Right lung (tissue), 2 donors: ENCODE measurements at regions not wholly inside any gene's neighbourhood (a gene's known extent, or its start where the extent isn't known, plus 50 kb on each side); places are given as distances from the start of the nearest gene placed in this dataset.

Experiments used
- DNase-seq, 2 donors: peaks; one replicate each; pipeline ENCODE4 v3.0.0-alpha.2; 2013

- no peak for DNase-seq
Measured at GRCh38 chr9:118401546-118401945, 697.3 kb downstream of the TLR4 start.

DNA sequence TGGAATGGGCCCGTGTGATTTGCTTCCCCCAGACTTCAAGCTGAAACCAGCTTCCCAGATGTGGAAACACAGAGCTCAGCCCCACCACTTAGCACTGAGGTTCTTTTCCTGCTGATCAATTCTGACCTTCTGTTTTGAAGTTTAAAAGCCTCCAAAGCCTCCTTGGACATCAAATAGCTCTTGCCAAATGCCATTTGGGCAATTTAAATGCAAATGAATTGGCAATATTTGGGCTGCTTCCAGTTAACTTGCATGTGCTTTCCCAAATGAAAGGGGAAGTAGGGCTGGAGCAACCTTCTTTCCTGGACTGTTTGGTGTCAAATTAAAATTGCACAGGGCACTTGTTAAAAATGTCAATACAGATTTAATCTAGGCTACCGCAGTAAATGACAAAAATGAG is 710.5 kb downstream of the TLR4 start:
- no peak for DNase-seq

DNA sequence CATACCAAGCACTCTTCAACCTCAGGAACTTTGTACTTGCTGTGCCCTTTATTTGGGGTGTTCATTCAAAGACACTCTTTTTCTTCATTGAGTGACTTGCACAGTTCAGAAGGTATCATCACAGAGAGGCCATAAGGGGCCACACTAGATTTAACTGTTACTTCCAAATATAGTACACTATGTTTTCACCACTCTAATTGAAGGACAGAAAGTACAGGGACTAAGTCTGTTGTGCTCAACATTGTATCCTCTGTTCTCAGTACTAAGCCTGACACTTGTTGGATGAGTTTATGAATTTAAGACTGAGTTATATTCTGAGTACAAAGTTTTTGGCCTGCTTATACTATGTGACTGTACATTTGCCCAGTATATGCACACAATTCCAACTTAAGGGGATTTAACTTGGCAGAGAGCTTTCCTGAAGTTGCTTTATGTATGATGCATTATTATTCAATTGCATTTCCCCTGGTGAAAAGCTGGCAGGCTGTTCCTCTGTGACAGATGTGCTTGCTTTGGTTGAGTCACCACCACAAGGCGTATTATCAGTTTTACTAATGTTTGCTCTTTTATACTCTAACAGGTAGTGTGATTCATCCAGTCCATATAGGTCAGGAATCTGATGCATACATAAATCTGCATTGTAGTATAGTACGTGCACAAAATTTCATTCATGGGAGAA is 714.8 kb downstream of the TLR4 start:
- peak; percentile 2 to 31 for DNase-seq

- DNase-seq = peak in 1 of 2 donors; percentile 8
Measured at GRCh38 chr9:118419676-118420075, 715.5 kb downstream of the TLR4 start.

- no peak for DNase-seq
Measured at GRCh38 chr9:118422508-118422907, 718.3 kb downstream of the TLR4 start.

DNA sequence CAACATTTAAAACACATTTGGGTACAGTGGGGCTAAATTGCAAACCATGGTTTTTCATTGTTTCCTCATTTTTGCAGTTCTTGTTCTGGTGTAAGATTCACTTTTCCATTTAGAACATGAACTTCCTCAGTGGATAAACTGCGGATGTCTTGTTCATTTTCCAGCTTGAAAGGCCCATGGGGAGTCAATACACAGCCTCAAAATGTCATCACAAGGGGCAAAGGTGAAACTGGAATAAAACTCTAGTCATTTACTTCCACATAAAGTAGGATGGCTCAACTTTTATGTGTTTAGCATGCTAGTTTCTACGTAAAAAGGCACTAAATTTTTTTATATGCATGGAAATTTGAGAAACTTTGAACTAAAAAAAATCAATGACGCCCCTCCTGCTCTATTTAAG is 718.8 kb downstream of the TLR4 start:
- DNase-seq = no peak

DNA sequence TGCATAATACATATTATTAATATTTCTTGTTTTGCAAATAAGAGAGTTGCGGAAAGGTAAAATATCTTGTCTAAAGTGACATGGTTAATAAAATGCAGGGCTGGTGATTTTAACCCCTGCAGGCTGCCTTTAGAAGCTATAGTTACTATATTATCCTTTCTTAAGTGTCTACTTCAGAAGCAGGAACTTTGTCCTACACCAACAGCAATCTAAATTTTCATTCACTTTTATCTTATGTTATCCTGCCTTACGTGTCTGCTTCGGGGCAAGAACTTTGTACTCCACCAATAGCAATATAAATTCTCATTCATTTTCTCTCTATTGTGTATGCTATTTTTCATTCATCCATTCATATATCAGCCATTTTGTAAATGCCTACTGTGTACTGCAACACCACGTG is 719.5 kb downstream of the TLR4 start:
- DNase-seq = no peak

- DNase-seq = no peak
Measured at GRCh38 chr9:118426772-118427171, 722.6 kb downstream of the TLR4 start.

DNA sequence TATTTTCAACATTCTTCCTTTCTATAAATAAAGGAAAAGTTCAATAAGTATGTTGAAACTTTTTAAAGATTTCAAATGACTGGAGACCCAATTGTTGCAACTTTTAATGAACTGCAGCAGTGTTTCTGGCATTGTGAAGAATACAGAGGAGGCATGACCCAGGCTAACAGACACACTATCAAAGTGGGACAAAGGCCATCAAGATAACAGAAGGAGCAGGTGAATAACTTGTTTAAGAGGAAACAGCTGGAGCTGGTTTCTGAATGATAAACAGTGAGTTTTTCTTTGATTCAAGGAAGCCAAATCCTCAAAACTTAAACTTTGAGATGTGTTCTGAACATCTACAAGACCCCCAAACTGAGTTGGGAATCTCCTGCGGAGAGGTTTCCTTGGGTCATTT is 734.6 kb downstream of the TLR4 start:
- DNase-seq = no peak

GRCh38 chr9:118439441-118439840 is 735.2 kb downstream of the TLR4 start:
- no peak for DNase-seq

DNA sequence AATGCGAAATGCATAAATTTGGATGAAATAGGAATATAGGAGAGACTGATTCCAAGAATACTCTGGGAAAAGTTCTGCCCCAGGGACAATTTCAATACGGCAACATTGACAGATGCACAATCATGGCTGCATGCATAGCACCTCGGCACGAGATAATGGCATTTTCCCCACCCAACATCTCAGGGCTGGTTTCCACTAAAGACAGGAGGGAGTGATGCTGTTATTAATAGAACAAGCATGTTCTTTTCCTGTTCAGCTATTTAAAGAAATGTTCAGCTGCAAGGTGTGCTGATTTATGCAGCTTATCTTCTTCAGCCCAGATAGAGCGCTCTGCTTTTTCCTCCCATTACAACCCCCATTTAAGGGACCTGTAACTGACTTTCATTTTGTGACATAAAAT is 740.2 kb downstream of the TLR4 start:
- DNase-seq = no peak

GRCh38 chr9:118446943-118447639 is 742.9 kb downstream of the TLR4 start:
- no peak for DNase-seq

DNA sequence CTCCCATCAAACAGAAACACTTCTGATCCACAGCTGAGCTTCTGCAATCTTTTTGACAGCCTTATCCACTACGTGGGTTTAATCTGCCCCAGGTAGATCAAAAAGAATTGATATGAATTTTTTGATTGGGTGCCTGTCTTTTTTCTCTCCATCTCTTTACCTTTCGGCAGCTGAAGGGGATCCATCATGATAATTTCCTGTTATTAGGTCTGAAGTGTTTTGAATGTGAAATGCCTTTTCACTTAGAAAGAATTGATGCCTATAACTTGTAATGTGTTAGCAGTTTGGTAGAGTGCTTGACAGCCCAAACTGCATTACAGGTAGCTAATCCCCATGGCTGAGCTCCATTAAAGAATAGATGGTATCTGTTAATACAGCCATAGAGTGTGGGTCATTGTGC is 745.4 kb downstream of the TLR4 start:
- no peak for DNase-seq

- DNase-seq = no peak
Measured at GRCh38 chr9:118455259-118455658, 751.1 kb downstream of the TLR4 start.

- DNase-seq = peak in 1 of 2 donors; percentile 3
Measured at GRCh38 chr9:118455788-118456187, 751.6 kb downstream of the TLR4 start.

DNA sequence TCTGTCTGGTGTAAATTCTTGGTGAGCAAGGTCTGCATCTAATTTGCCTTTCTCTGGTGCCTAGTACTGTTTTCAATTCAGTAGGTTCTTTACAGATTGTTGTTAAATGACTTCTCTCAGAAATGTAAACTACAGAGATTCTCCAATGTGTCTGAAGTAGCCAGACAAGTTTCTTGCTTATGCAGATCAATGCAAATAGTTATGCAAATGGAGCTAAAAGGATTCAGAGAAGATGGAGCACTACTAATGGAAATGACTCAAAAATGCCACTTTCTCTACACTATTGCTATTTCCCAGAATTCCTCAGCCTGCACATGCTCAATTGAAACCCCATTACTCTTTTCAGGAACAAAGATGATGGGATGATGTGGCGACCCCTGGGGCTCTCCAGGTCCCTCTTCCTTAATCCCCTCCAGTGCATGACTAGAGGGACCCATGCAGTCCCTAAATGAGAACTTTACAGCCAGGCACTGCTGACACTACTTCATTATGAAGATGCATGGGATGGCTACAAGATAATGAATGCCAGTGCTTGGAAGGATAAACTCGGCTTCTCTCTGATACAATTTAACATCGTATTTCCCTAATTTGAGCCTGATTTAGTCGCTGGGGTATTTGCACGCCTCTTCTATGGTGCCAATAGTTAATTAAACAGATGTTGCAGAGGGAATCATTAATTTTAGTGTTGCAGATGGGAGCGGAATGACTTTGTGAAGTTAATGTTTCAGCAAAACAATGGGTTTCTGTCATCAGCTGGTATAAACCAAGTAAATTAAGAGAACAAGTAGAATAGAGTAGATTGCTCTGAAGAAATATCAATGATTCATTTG is 753.2 kb downstream of the TLR4 start:
- no peak for DNase-seq

DNA sequence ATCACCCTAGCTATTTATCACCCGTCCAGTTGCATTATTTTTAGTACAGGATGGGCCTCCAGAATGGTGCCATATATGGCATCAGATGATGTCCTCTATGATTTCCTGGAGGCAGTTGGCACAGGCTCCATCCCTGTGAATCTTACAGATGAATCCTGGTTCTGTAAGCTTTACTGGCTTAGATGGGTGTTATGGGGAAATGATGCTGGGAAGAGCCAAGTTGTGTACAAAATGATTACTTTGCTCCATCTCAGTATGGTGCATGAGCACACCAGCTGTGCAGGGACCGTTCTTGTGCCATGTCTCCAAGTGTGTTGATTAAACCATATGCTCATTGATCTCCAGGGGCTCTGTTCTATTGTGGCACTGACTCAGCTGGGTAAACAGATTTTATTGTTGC is 755.7 kb downstream of the TLR4 start:
- no peak for DNase-seq

DNA sequence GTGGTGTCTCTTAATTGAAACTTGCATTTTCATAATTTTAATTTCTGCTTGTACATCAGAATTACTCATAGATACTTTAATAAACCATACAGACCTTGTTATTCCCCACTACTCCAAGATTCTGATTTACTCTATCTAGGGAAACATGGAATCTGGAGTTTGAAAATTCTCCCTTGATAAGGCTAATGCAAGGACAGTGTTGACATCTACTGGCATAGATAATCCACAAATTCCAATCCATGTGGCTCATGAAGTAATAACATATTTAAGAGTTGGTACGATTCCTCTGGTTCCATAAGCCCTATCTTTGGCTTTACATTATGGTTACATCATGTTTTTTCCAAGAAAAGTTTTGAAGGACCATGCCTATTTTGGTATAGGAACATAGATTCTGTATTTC is 759.2 kb downstream of the TLR4 start:
- DNase-seq = no peak

- peak; percentile 3 to 14 for DNase-seq
Measured at GRCh38 chr9:118473521-118473920, 769.3 kb downstream of the TLR4 start.

DNA sequence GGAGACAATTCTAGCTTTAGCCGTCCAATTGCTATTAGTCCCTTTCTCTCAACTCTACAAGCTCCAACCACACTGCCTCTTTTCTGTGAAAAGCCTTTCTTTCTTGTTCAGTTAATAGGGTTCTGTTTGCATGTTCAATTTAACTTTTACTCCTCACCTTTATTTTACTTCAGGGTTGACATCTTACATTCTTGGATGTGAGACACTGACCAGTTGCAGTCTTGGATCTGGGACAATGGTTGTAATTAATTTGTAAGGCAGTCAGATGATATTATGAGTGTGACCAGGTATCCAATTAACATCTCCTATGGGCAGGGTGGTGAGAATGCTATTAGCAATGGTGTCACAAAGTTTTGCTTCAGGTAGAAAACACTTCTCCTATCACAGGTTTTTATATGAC is 774.5 kb downstream of the TLR4 start:
- DNase-seq = no peak

DNA sequence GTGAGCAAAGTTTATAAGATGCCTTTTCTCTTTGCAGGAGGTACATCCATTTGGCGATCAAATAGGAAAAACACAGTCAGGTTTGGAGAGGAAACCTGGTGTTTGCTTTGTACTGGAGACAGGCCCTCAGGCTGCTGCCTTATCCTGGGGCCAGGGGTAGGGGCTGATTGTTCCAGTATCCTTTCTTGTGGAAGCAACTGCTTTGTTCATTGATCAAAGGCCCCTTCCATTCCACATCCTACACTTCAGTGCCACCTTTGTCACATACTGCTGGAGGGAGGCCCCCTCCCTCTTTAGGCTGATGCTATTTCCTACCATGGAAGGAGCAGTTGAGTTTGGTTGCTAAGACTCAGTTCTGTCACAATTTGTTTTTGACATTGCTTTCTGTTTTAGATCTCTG is 778.1 kb downstream of the TLR4 start:
- DNase-seq = no peak

- DNase-seq = no peak
Measured at GRCh38 chr9:118483677-118484076, 779.5 kb downstream of the TLR4 start.

- DNase-seq = no peak
Measured at GRCh38 chr9:118503236-118503635, 799.0 kb downstream of the TLR4 start.
